WTC11 (cell line): ENCODE measurements at regions not wholly inside any gene's neighbourhood (a gene's known extent, or its start where the extent isn't known, plus 50 kb on each side); places are given as distances from the start of the nearest gene placed in this dataset.

Experiments used
- ELF4 ChIP-seq: sonication (generic); formaldehyde crosslinking; IDR thresholded peaks from 2 replicates; pipeline ENCODE4 v1.8.1; 2022; ENCODE audit warnings: low read depth, mild to moderate bottlenecking, moderate library complexity, missing genetic modification reagents
- NR2C2 ChIP-seq: sonication (generic); formaldehyde crosslinking; IDR thresholded peaks from 2 replicates; pipeline ENCODE4 v1.8.0; 2022; ENCODE audit warnings: mild to moderate bottlenecking, missing genetic modification reagents
- SMAD3 ChIP-seq: sonication (generic); formaldehyde crosslinking; IDR thresholded peaks from 2 replicates; pipeline ENCODE4 v1.8.0; 2022; ENCODE audit warnings: missing genetic modification reagents, mild to moderate bottlenecking, borderline replicate concordance
- TEAD1 ChIP-seq: sonication (generic); formaldehyde crosslinking; IDR thresholded peaks from 2 replicates; pipeline ENCODE4 v1.8.0; 2022; ENCODE audit warnings: mild to moderate bottlenecking, missing genetic modification reagents
- USF2 ChIP-seq: sonication (generic); formaldehyde crosslinking; IDR thresholded peaks from 2 replicates; pipeline ENCODE4 v1.8.1; 2023; ENCODE audit warnings: mild to moderate bottlenecking, missing genetic modification reagents, moderate library complexity
- TF ChIP-seq, protein P1 (sequence below): fragments of 200-600 bp; IDR thresholded peaks from 2 replicates; pipeline ENCODE4 v1.8.0; 2022; ENCODE audit warnings: antibody characterized with exemption
- TF ChIP-seq, protein P2 (sequence below): sonication (generic); formaldehyde crosslinking; conservative IDR thresholded peaks from 2 replicates; pipeline ENCODE4 v1.8.1; 2022; ENCODE audit warnings: mild to moderate bottlenecking, missing genetic modification reagents

- TF ChIP-seq, protein P1, sequence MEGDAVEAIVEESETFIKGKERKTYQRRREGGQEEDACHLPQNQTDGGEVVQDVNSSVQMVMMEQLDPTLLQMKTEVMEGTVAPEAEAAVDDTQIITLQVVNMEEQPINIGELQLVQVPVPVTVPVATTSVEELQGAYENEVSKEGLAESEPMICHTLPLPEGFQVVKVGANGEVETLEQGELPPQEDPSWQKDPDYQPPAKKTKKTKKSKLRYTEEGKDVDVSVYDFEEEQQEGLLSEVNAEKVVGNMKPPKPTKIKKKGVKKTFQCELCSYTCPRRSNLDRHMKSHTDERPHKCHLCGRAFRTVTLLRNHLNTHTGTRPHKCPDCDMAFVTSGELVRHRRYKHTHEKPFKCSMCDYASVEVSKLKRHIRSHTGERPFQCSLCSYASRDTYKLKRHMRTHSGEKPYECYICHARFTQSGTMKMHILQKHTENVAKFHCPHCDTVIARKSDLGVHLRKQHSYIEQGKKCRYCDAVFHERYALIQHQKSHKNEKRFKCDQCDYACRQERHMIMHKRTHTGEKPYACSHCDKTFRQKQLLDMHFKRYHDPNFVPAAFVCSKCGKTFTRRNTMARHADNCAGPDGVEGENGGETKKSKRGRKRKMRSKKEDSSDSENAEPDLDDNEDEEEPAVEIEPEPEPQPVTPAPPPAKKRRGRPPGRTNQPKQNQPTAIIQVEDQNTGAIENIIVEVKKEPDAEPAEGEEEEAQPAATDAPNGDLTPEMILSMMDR = no peak
- no peak for TF ChIP-seq SMAD3 (CRISPR knock-in tag)
- TF ChIP-seq USF2 (CRISPR knock-in tag) = no peak
- no peak for TF ChIP-seq TEAD1 (CRISPR knock-in tag)
- TF ChIP-seq ELF4 (CRISPR knock-in tag) = no peak
- no peak for TF ChIP-seq NR2C2 (CRISPR knock-in tag)
- TF ChIP-seq, protein P2, sequence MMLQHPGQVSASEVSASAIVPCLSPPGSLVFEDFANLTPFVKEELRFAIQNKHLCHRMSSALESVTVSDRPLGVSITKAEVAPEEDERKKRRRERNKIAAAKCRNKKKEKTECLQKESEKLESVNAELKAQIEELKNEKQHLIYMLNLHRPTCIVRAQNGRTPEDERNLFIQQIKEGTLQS (CRISPR knock-in tag) = no peak
Observed at GRCh38 chr14:48582938-48583337, 907.5 kb upstream of the MDGA2 start.
